HAP-1 (cell line): ENCODE measurements at regions not wholly inside any gene's neighbourhood (a gene's known extent, or its start where the extent isn't known, plus 50 kb on each side); places are given as distances from the start of the nearest gene placed in this dataset.

Experiments
- DNase-seq, 2 experiments: peaks; one replicate each; pipeline ENCODE4 v3.0.0-alpha.2; 2016 to 2020; ENCODE audit warnings: low spot score in 2 of 2
- H3K27me3 ChIP-seq: fragments of 250-450 bp; sonication (Bioruptor Pico); 2 replicates; pipeline ENCODE4 v1.5.1; 2020; ENCODE audit warnings: low read depth, mild to moderate bottlenecking, moderate library complexity
- H3K36me3 ChIP-seq: fragments of 250-450 bp; sonication (Bioruptor Pico); replicated peaks from 2 replicates; pipeline ENCODE4 v1.5.1; 2020; ENCODE audit warnings: mild to moderate bottlenecking
- H3K4me1 ChIP-seq: fragments of 250-450 bp; sonication (Bioruptor Pico); 2 replicates; pipeline ENCODE4 v1.5.1; 2020; ENCODE audit warnings: mild to moderate bottlenecking
- H3K4me3 ChIP-seq: fragments of 250-450 bp; sonication (Bioruptor Pico); 2 replicates; pipeline ENCODE4 v1.5.1; 2020; ENCODE audit warnings: mild to moderate bottlenecking, moderate library complexity
- H3K9me3 ChIP-seq: fragments of 250-450 bp; sonication (Bioruptor Pico); 2 replicates; pipeline ENCODE4 v1.5.1; 2020; ENCODE audit warnings: mild to moderate bottlenecking, moderate library complexity
- in situ Hi-C: fragments of 300-500 bp; cut with MboI; formaldehyde crosslinking; loops from 3 replicates; pipeline ENCODE4 v1.14.3; 2020; ENCODE audit warnings: low sequenced_read_pairs, inconsistent platforms, mixed read lengths

DNA sequence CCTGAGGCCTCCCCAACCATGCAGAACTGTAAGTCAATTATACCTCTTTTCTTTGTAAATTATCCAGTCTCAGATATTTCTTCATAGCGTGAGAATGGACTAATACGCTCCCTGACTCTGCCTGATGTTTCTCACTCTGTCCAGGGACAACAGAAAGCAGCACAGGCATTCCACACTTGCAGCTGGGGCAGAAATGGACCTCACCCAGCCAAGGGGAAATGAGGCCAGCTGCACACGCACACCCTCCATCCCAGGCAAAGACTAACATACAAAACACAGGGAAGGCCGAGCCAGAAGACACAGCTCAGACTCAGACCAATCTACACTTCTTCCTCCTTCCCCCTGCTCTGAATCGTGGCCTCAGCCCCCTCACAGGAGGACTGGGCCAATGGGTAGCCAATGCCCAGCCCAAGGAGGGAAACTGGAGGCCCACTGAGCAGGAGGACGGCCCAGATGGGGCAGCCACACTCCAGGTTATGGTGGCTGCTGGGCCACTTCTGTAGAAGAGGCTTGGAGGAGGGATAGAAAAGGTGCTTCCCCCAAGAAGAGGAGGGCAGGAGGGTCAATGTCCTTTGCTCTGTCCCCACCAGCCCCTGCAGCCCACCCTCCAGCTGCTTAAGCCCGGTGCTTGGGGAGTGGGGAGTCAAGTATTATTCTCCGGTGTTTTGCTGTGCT, 228.4 kb downstream of the NPHP4 start:
- in situ Hi-C loops: no loop called here
- H3K36me3 ChIP-seq: no peaks in the 10 kb centered on the region
- DNase-seq: no peak
- no peaks in the 10 kb centered on the region; the same call in 1 of the 2 replicates for H3K9me3 ChIP-seq
- no peaks in the 10 kb centered on the region for H3K4me1 ChIP-seq
- no peak overlapping the region for H3K4me3 ChIP-seq
- peaks cover 11% of the 10 kb centered on the region; the same call in 1 of the 2 replicates for H3K27me3 ChIP-seq

GRCh38 chr1:5758859-5759578, 233.2 kb downstream of the NPHP4 start:
- Histone ChIP-seq H3K36me3 (no peaks in the 10 kb centered on the region), H3K4me1 (no peaks in the 10 kb centered on the region), H3K4me3 (no peak overlapping the region), H3K9me3 (no peaks in the 10 kb centered on the region; the same call in 1 of the 2 replicates), H3K27me3 (peaks cover 7% of the 10 kb centered on the region; the same call in 1 of the 2 replicates)
- no peak for DNase-seq
- in situ Hi-C loops: no loop called here

- Histone ChIP-seq H3K4me3 (no peak overlapping the region), H3K36me3 (no peaks in the 10 kb centered on the region), H3K9me3 (no peaks in the 10 kb centered on the region), H3K4me1 (no peaks in the 10 kb centered on the region), H3K27me3 (peaks cover 11% of the 10 kb centered on the region; the same call in 1 of the 2 replicates)
- in situ Hi-C loops: no loop called here
- DNase-seq: no peak
These were observed 234.0 kb downstream of the NPHP4 start for GRCh38 chr1:5758000-5758858.

- Histone ChIP-seq H3K36me3 (no peaks in the 10 kb centered on the region), H3K4me1 (no peaks in the 10 kb centered on the region), H3K4me3 (no peak overlapping the region), H3K9me3 (no peaks in the 10 kb centered on the region), H3K27me3 (peaks cover 12% of the 10 kb centered on the region; the same call in 1 of the 2 replicates)
- no peak for DNase-seq
- in situ Hi-C loops: no loop called here
These were observed 234.9 kb downstream of the NPHP4 start for GRCh38 chr1:5757187-5757805.

DNA sequence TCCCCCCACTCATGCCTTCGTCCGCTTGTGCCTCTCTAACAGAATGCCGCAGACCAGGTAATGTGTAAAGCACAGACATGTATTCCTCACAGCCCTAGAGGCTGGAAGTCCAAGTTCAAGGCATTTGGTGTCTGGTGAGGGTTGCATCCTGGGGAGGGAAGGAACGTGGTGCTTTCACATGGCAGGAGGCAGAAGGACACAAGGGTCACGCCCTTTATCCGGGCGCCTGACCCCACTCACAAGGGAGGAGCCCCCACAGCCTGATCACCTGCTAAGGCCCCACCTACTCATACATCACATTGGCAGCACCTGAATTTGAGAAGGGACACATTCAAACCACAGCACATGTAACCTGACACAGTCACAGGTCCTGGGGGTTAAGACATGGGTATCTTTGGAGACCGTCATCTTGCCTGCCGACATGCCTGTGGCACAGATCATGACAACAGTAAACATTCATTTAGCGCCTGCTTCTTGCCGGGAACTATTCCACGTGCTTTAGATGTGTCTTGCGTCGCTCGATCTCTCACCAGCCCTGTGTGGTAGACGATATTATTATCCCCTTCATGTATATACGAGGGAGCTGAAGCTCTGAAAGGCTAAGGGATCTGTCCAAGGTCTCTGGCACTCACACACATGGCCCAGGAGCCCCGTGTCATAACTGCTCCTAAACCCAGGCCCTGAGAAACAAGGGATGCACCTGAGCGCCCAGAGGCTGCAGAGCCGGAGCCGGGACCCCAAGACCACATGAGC, 235.6 kb downstream of the NPHP4 start:
- no peak overlapping the region for H3K4me3 ChIP-seq
- in situ Hi-C loops: no loop called here

GRCh38 chr1:5755552-5756125, 236.6 kb downstream of the NPHP4 start:
- no peaks in the 10 kb centered on the region for H3K4me1 ChIP-seq
- no peak for DNase-seq

More for the DNA sequence above, 235.6 kb downstream of the NPHP4 start:
- H3K27me3 ChIP-seq: peaks cover 12% of the 10 kb centered on the region; the same call in 1 of the 2 replicates
- H3K4me1 ChIP-seq: no peaks in the 10 kb centered on the region
- H3K36me3 ChIP-seq: no peaks in the 10 kb centered on the region
- no peak for DNase-seq
- no peaks in the 10 kb centered on the region for H3K9me3 ChIP-seq

DNA sequence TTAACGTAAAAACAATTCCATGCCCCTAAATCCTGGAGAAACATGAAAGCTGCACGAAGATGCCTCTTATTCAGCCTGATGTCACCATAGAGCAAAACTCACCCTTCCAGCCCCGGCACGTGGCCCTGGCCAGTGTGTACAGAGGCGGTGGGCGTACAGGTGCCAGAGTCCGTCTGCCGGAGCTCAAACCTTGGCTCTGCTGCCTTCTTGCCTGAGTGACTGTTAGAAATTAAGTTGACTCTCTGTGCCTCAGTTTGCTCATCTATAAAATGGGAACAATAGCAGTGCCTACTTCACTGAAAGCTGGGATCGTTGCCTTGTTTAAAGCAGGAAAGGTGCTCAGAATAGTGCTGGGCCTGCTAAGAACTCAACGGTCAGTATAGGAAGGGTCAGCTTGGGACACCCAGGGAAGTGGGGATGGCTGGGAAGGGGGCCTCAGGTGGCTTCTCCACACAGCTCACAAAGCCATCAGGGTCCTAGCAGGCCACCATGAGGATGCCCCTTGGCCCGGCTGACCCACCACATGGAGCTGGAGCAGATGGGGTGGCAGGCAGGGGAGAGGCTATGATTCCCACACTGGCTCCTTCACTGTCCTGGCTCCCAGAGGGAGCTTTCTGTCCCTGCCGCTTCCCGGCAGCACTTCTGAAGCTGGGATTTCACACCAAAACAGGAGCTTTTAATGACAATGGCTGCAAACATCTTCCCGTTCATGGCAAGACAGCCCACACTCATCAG, 237.2 kb downstream of the NPHP4 start:
- Histone ChIP-seq H3K4me3 (no peak overlapping the region), H3K36me3 (no peaks in the 10 kb centered on the region), H3K27me3 (peaks cover 12% of the 10 kb centered on the region; the same call in 1 of the 2 replicates), H3K9me3 (no peaks in the 10 kb centered on the region), H3K4me1 (no peaks in the 10 kb centered on the region)
- no peak for DNase-seq
- in situ Hi-C loops: no loop called here

More at GRCh38 chr1:5755552-5756125, 236.6 kb downstream of the NPHP4 start:
- Histone ChIP-seq H3K9me3 (no peaks in the 10 kb centered on the region), H3K27me3 (peaks cover 12% of the 10 kb centered on the region; the same call in 1 of the 2 replicates), H3K36me3 (no peaks in the 10 kb centered on the region), H3K4me3 (no peak overlapping the region)
- in situ Hi-C loops: no loop called here

GRCh38 chr1:5753549-5754421, 238.4 kb downstream of the NPHP4 start:
- H3K4me3 ChIP-seq: no peak overlapping the region
- no peak for DNase-seq
- peaks cover 12% of the 10 kb centered on the region; the same call in 1 of the 2 replicates for H3K27me3 ChIP-seq
- H3K9me3 ChIP-seq: no peaks in the 10 kb centered on the region
- no peaks in the 10 kb centered on the region for H3K4me1 ChIP-seq
- in situ Hi-C loops: no loop called here
- no peaks in the 10 kb centered on the region for H3K36me3 ChIP-seq

- Histone ChIP-seq H3K4me3 (no peak overlapping the region), H3K27me3 (peaks cover 15% of the 10 kb centered on the region; the same call in 1 of the 2 replicates), H3K4me1 (no peaks in the 10 kb centered on the region), H3K9me3 (no peaks in the 10 kb centered on the region), H3K36me3 (no peaks in the 10 kb centered on the region)
- in situ Hi-C loops: no loop called here
- no peak for DNase-seq
These were observed 239.3 kb downstream of the NPHP4 start for GRCh38 chr1:5752746-5753548.

- no peaks in the 10 kb centered on the region for H3K9me3 ChIP-seq
- H3K36me3 ChIP-seq: no peaks in the 10 kb centered on the region
- in situ Hi-C loops: no loop called here
- H3K4me1 ChIP-seq: no peaks in the 10 kb centered on the region
- H3K27me3 ChIP-seq: peaks cover 11% of the 10 kb centered on the region; the same call in 1 of the 2 replicates
- DNase-seq: no peak
- H3K4me3 ChIP-seq: no peak overlapping the region
These were observed 240.1 kb downstream of the NPHP4 start for GRCh38 chr1:5751833-5752745.
